HEK293 (cell line): ENCODE measurements at regions not wholly inside any gene's neighbourhood (a gene's known extent, or its start where the extent isn't known, plus 50 kb on each side); places are given as distances from the start of the nearest gene placed in this dataset.

Experiments used
- CTCF ChIA-PET: fragments of 350-600 bp; formaldehyde crosslinking; extraction: SDS; loops from one replicate; lab custom pipeline; 2021; ENCODE audit warnings: antibody characterized with exemption; lab: Yijun Ruan, JAX
- POLR2A ChIA-PET: fragments of 300-600 bp; formaldehyde crosslinking; extraction: SDS; loops from one replicate; lab custom pipeline; 2020; ENCODE audit warnings: antibody characterized with exemption, inconsistent platforms; lab: Yijun Ruan, JAX
- H3K27ac ChIP-seq: fragments of 200-500 bp; sonication (Bioruptor generic); 2 replicates; pipeline ENCODE4 v1.5.1; 2014; ENCODE audit warnings: low read depth, low read length, control low read depth, inconsistent platforms; ENCODE audit errors: extremely low read depth
- H3K36me3 ChIP-seq, 2 experiments: fragments of 200-500 bp in 1 of 2; sonication (Bioruptor generic) in 1 of 2; 1 replicate in 1 of 2; 2 replicates in 1 of 2; pipeline ENCODE4 v1.5.1; 2014 to 2017; ENCODE audit warnings: inconsistent platforms in 2 of 2, low read length in 2 of 2; ENCODE audit not compliant: control insufficient read depth in 2 of 2, insufficient read depth in 1 of 2
- H3K4me1 ChIP-seq: fragments of 200-500 bp; sonication (Bioruptor generic); 2 replicates; pipeline ENCODE4 v1.5.1; 2014; ENCODE audit warnings: mild to moderate bottlenecking, low read length, inconsistent platforms; ENCODE audit not compliant: control insufficient read depth, insufficient read depth
- H3K4me3 ChIP-seq: 2 replicates; pipeline ENCODE4 v1.5.1; 2011; ENCODE audit warnings: low read depth, mild to moderate bottlenecking, control low read depth, low read length, moderate library complexity
- H3K9me3 ChIP-seq: fragments of 200-500 bp; sonication (Bioruptor generic); 2 replicates; pipeline ENCODE4 v1.5.1; 2014; ENCODE audit warnings: low read depth, low read length, inconsistent platforms; ENCODE audit not compliant: control insufficient read depth, insufficient read depth
- PATZ1 ChIP-seq: fragments of 450-650 bp; formaldehyde crosslinking; IDR thresholded peaks from 2 replicates; pipeline ENCODE4 v1.5.1; 2016; ENCODE audit warnings: missing biosample characterization, missing genetic modification characterization
- PRDM1 ChIP-seq: fragments of 450-650 bp; formaldehyde crosslinking; IDR thresholded peaks from 2 replicates; pipeline ENCODE4; 2016; ENCODE audit warnings: missing biosample characterization, missing genetic modification characterization
- PRDM10 ChIP-seq: fragments of 450-650 bp; formaldehyde crosslinking; IDR thresholded peaks from 2 replicates; pipeline ENCODE4 v1.5.1; 2016; ENCODE audit warnings: missing biosample characterization, missing genetic modification characterization
- SCRT2 ChIP-seq: fragments of 450-650 bp; formaldehyde crosslinking; IDR thresholded peaks from 2 replicates; pipeline ENCODE4 v1.5.1; 2016; ENCODE audit warnings: missing biosample characterization, missing genetic modification characterization
- TCF7L2 ChIP-seq: IDR thresholded peaks from 2 replicates; pipeline ENCODE4 v1.6.1; 2011; ENCODE audit warnings: low read depth, mild to moderate bottlenecking, inconsistent platforms, low read length, moderate library complexity, borderline replicate concordance
- ZBTB21 ChIP-seq: fragments of 450-650 bp; formaldehyde crosslinking; IDR thresholded peaks from 2 replicates; pipeline ENCODE4 v1.5.1; 2017; ENCODE audit warnings: missing biosample characterization, missing genetic modification characterization
- ZBTB26 ChIP-seq: fragments of 450-650 bp; formaldehyde crosslinking; optimal IDR thresholded peaks from 2 replicates; pipeline ENCODE3; 2016; ENCODE audit warnings: missing biosample characterization, mild to moderate bottlenecking, missing genetic modification characterization
- ZNF132 ChIP-seq: fragments of 450-650 bp; formaldehyde crosslinking; IDR thresholded peaks from 2 replicates; pipeline ENCODE4 v1.5.1; 2017; ENCODE audit warnings: missing biosample characterization, missing genetic modification characterization, borderline replicate concordance
- ZNF174 ChIP-seq: fragments of 450-650 bp; formaldehyde crosslinking; IDR thresholded peaks from 2 replicates; pipeline ENCODE4 v1.5.0; 2017; ENCODE audit warnings: missing biosample characterization, mild to moderate bottlenecking, missing genetic modification characterization
- ZNF2 ChIP-seq: fragments of 450-650 bp; formaldehyde crosslinking; IDR thresholded peaks from 2 replicates; pipeline ENCODE4 v1.5.1; 2016; ENCODE audit warnings: missing biosample characterization, missing genetic modification characterization
- ZNF354C ChIP-seq: fragments of 450-650 bp; formaldehyde crosslinking; IDR thresholded peaks from 2 replicates; pipeline ENCODE4 v1.5.1; 2016; ENCODE audit warnings: missing biosample characterization, missing genetic modification characterization, low read depth, borderline replicate concordance
- ZNF394 ChIP-seq: fragments of 450-650 bp; formaldehyde crosslinking; IDR thresholded peaks from 2 replicates; pipeline ENCODE4 v1.5.1; 2016; ENCODE audit warnings: missing biosample characterization, missing genetic modification characterization, mild to moderate bottlenecking, moderate library complexity, borderline replicate concordance
- ZNF416 ChIP-seq: fragments of 450-650 bp; formaldehyde crosslinking; IDR thresholded peaks from 2 replicates; pipeline ENCODE4 v1.5.1; 2016; ENCODE audit warnings: missing biosample characterization, missing genetic modification characterization
- ZNF426 ChIP-seq: fragments of 450-650 bp; formaldehyde crosslinking; IDR thresholded peaks from 2 replicates; pipeline ENCODE4 v1.5.1; 2017; ENCODE audit warnings: missing biosample characterization, missing genetic modification characterization, mild to moderate bottlenecking, inconsistent platforms, moderate library complexity
- ZNF514 ChIP-seq: fragments of 450-650 bp; formaldehyde crosslinking; IDR thresholded peaks from 2 replicates; pipeline ENCODE4 v1.5.1; 2016; ENCODE audit warnings: missing biosample characterization, missing genetic modification characterization
- ZNF558 ChIP-seq: fragments of 450-650 bp; formaldehyde crosslinking; IDR thresholded peaks from 2 replicates; pipeline ENCODE4 v1.5.1; 2016; ENCODE audit warnings: missing biosample characterization, missing genetic modification characterization
- ZNF830 ChIP-seq: fragments of 450-650 bp; IDR thresholded peaks from 2 replicates; pipeline ENCODE4 v1.5.0; 2018; ENCODE audit warnings: missing biosample characterization, missing genetic modification characterization, low read depth, mild to moderate bottlenecking, moderate library complexity
- TF ChIP-seq, protein P1 (sequence below): fragments of 450-650 bp; formaldehyde crosslinking; IDR thresholded peaks from 2 replicates; pipeline ENCODE4 v1.5.1; 2017; ENCODE audit warnings: missing biosample characterization, mild to moderate bottlenecking, missing genetic modification characterization, moderate library complexity
- TF ChIP-seq, protein P2 (sequence below): fragments of 450-650 bp; formaldehyde crosslinking; IDR thresholded peaks from 2 replicates; pipeline ENCODE4 v1.5.1; 2016; ENCODE audit warnings: missing biosample characterization, missing genetic modification characterization, borderline replicate concordance
- TF ChIP-seq, protein P3 (sequence below): fragments of 450-650 bp; formaldehyde crosslinking; IDR thresholded peaks from 2 replicates; pipeline ENCODE4 v1.5.1; 2016; ENCODE audit warnings: missing biosample characterization, missing genetic modification characterization

GRCh38 chr6:149233056-149233715, 84.3 kb upstream of the TAB2 start (continued):
- TF ChIP-seq ZBTB26 (tag by site-specific recombination) (no peak), ZNF2 (tag by site-specific recombination) (peak; percentile 80), ZNF514 (no peak), ZBTB21 (tag by site-specific recombination) (peak; percentile 73), ZNF354C (no peak), PRDM10 (tag by site-specific recombination) (peak; percentile 94), ZNF394 (tag by site-specific recombination) (peak; percentile 84; the same call in 1 of the 2 replicates), SCRT2 (tag by site-specific recombination) (peak; percentile 79), ZNF132 (no peak), ZNF416 (tag by site-specific recombination) (no peak), ZNF558 (peak; percentile 88)
- TF ChIP-seq, protein P1, sequence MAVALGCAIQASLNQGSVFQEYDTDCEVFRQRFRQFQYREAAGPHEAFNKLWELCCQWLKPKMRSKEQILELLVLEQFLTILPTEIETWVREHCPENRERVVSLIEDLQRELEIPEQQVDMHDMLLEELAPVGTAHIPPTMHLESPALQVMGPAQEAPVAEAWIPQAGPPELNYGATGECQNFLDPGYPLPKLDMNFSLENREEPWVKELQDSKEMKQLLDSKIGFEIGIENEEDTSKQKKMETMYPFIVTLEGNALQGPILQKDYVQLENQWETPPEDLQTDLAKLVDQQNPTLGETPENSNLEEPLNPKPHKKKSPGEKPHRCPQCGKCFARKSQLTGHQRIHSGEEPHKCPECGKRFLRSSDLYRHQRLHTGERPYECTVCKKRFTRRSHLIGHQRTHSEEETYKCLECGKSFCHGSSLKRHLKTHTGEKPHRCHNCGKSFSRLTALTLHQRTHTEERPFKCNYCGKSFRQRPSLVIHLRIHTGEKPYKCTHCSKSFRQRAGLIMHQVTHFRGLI (tag by site-specific recombination), result peak; percentile 64; the same call in 1 of the 2 replicates

DNA sequence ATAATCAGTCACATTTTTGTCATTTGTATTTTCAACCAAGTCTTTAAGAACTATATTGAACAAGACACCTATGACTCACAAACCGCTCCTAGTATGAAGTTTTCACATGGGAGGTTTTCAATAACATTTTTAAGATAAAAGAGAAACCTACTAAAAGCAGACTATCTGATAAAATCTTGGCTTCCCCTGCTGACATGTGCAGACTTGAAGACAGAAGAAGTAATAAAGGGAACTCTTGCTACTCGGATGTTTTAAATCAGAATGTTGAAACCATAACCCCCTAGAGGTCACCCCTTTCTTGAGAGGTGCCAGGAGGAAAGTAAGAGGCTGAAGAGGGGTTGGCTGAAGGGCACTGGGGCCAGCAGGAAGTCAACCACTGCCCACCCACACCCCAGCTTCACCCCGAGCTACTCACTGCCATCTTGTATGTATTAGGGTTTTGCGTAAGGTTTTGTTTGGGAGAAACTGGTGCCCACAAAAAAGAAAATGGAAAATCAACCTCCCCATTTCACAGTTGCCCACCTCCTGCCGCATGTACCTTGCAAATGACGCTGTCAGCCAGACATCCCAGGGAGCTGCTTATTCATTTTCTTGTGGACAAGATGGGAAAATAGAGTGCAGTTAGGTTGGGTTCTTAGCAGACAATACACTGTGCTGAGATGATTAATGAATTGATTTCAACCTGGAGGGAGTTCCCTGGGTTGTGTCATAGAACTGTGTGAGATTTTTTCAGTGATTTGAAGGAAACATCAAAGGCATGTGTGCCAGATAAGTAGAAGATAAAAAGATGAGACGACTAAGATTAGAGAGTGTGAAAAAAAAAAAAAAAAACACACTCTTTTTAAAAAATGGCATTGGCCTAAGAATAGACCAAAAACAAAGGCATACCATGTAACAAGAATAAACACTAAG, 83.2 kb upstream of the TAB2 start:
- Histone ChIP-seq H3K4me3 (no peak overlapping the region), H3K9me3 (no peaks in the 10 kb centered on the region), H3K36me3 (no peaks in the 10 kb centered on the region), H3K4me1 (peaks cover 39% of the 10 kb centered on the region), H3K27ac (peak overlapping the region; percentile 73)
- CTCF ChIA-PET, result interaction anchor here (0.6 to 1.5 kb wide), 3 partner anchors 19 to 125 kb away, joined by 3 to 4 read pairs (median 3); no protein-coding TSS in a partner anchor
- POLR2A ChIA-PET, result interaction anchor here (2.1 kb wide), 1 partner anchor 83 kb away, joined by 7 read pairs; the partner anchor contains the start of gene TAB2
- TF ChIP-seq ZNF830 (tag by site-specific recombination), result no peak
- TF ChIP-seq TCF7L2, result peak; percentile 61; the same call in 1 of the 2 replicates
- TF ChIP-seq ZNF174 (tag by site-specific recombination), result no peak
- TF ChIP-seq, protein P2, sequence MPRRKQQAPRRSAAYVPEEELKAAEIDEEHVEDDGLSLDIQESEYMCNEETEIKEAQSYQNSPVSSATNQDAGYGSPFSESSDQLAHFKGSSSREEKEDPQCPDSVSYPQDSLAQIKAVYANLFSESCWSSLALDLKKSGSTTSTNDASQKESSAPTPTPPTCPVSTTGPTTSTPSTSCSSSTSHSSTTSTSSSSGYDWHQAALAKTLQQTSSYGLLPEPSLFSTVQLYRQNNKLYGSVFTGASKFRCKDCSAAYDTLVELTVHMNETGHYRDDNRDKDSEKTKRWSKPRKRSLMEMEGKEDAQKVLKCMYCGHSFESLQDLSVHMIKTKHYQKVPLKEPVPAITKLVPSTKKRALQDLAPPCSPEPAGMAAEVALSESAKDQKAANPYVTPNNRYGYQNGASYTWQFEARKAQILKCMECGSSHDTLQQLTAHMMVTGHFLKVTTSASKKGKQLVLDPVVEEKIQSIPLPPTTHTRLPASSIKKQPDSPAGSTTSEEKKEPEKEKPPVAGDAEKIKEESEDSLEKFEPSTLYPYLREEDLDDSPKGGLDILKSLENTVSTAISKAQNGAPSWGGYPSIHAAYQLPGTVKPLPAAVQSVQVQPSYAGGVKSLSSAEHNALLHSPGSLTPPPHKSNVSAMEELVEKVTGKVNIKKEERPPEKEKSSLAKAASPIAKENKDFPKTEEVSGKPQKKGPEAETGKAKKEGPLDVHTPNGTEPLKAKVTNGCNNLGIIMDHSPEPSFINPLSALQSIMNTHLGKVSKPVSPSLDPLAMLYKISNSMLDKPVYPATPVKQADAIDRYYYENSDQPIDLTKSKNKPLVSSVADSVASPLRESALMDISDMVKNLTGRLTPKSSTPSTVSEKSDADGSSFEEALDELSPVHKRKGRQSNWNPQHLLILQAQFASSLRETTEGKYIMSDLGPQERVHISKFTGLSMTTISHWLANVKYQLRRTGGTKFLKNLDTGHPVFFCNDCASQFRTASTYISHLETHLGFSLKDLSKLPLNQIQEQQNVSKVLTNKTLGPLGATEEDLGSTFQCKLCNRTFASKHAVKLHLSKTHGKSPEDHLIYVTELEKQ, result no peak
- TF ChIP-seq, protein P3, sequence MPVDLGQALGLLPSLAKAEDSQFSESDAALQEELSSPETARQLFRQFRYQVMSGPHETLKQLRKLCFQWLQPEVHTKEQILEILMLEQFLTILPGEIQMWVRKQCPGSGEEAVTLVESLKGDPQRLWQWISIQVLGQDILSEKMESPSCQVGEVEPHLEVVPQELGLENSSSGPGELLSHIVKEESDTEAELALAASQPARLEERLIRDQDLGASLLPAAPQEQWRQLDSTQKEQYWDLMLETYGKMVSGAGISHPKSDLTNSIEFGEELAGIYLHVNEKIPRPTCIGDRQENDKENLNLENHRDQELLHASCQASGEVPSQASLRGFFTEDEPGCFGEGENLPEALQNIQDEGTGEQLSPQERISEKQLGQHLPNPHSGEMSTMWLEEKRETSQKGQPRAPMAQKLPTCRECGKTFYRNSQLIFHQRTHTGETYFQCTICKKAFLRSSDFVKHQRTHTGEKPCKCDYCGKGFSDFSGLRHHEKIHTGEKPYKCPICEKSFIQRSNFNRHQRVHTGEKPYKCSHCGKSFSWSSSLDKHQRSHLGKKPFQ, result no peak
- TF ChIP-seq ZNF514, result no peak
- TF ChIP-seq ZNF426, result no peak
- no peak for TF ChIP-seq PRDM1
- 0 out of 2 replicates have a peak, but pooled peaks have one; percentile 10 for TF ChIP-seq PATZ1 (tag by site-specific recombination)
